ENCODE measurements at regions not wholly inside any gene's neighbourhood (a gene's known extent, or its start where the extent isn't known, plus 50 kb on each side); places are given as distances from the start of the nearest gene placed in this dataset.

- Histone ChIP-seq H3K4me2 (ENCODE audit: insufficient read depth, low read length) (no peak overlapping the region), H3K27me3 (ENCODE audit: control insufficient read depth in 2 of 2, insufficient read depth in 2 of 2, low read length in 2 of 2) (no peaks in the 10 kb centered on the region), H3K27ac (ENCODE audit: insufficient read depth, low read depth, low read length) (no peak overlapping the region), H4K20me1 (replicated peaks; ENCODE audit: control insufficient read depth, extremely low read depth, insufficient read depth, low read length) (no peaks in the 10 kb centered on the region), H3K4me1 (ENCODE audit: control insufficient read depth, extremely low read depth, insufficient read depth, low read length) (no peaks in the 10 kb centered on the region), H3K9ac (replicated peaks; ENCODE audit: extremely low read depth, insufficient read depth, low read length) (no peak overlapping the region), H3K36me3 (ENCODE audit: control insufficient read depth in 2 of 2, extremely low read depth in 1 of 2, insufficient read depth in 2 of 2, low read length in 2 of 2) (no peaks in the 10 kb centered on the region), H3K9me1 (replicated peaks; ENCODE audit: control insufficient read depth, extremely low read depth, insufficient read depth, low read length) (no peaks in the 10 kb centered on the region), H3K9me3 (replicated peaks; ENCODE audit: control insufficient read depth, insufficient read depth, low read length) (no peaks in the 10 kb centered on the region), H2AFZ (ENCODE audit: low read depth, low read length) (no peak overlapping the region), H3K79me2 (ENCODE audit: control insufficient read depth, insufficient read depth, low read length) (no peaks in the 10 kb centered on the region), H3K4me3 (replicated peaks in 1 of 3; ENCODE audit: insufficient read depth in 1 of 3, low read depth in 1 of 3, low read length in 3 of 3) (no peak overlapping the region)
- DNase-seq (ENCODE audit: low read depth, low spot score) (no peak), FAIRE-seq (no peak)
- dilution Hi-C loops (cut with MboI; ENCODE audit: extremely low pct_ligation_motif_present, low sequenced_read_pairs) (no loop called here), intact Hi-C loops (cut with micrococcal nuclease) (no loop called here)
- CTCF ChIA-PET: no interaction called here
- POLR2A ChIA-PET: no interaction called here
- no peak for TF ChIP-seq MYC (IDR thresholded peaks at IDR 0.05; ENCODE audit: low read depth, low read length)
- no peak for TF ChIP-seq CTCF (IDR thresholded peaks at IDR 0.05; ENCODE audit: extremely low read depth in 1 of 2, insufficient read depth in 1 of 2, low read depth in 1 of 2, low read length in 2 of 2)
- TF ChIP-seq POLR2A (IDR thresholded peaks at IDR 0.05; ENCODE audit: low read depth, low read length): no peak
- TF ChIP-seq GATA2 (IDR thresholded peaks at IDR 0.05; ENCODE audit: insufficient read depth, insufficient read length, low read depth, low read length): no peak
- no peak for TF ChIP-seq MAX (IDR thresholded peaks at IDR 0.05; ENCODE audit: insufficient read depth, insufficient read length)
- no peak for TF ChIP-seq JUN (IDR thresholded peaks at IDR 0.05; ENCODE audit: borderline replicate concordance, insufficient read depth, insufficient read length, low read depth)
- no peak for TF ChIP-seq FOS (IDR thresholded peaks at IDR 0.05; ENCODE audit: borderline replicate concordance, insufficient read depth, low read length)
- no peak for TF ChIP-seq POLR2AphosphoS5 (IDR thresholded peaks at IDR 0.05; ENCODE audit: insufficient read depth, low read depth, low read length)
- no peak for TF ChIP-seq EZH2 (IDR thresholded peaks at IDR 0.05; ENCODE audit: borderline replicate concordance, low read depth, low read length, severe bottlenecking)
- no TSS peak for BruUV-seq (replicated peaks)
Observed at GRCh38 chrY:16981776-16982175, 898.2 kb downstream of the CDY2B start.
